GM04503 (cell line): ENCODE measurements at regions not wholly inside any gene's neighbourhood (a gene's known extent, or its start where the extent isn't known, plus 50 kb on each side); places are given as distances from the start of the nearest gene placed in this dataset.
"Not testable (repeated sequence)": the region's sequence is repeated elsewhere in the genome, so short reads cannot be mapped to it uniquely, and the experiment has no call there.

Experiments used
- DNase-seq: peaks from one replicate; pipeline ENCODE4 v3.0.0-alpha.2; 2012; ENCODE audit warnings: low read depth

DNA sequence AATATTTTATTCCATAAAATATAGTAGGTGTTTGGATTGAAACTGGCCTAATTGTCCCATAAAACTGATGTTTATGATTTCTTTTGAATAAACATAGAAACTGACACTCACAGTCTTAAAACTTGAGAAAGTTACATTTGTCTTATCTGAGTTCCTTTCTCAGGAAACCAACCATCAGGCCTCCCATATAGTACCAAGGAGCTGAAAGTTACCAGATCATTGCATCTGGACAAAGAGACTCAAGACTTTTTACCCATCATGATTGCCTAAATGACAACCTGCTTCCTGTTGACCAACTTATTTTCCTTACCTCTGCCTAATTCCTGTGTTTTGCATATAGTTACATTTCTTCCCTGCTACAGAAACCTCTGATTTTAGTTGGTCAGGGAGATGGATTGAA is 137.0 kb upstream of the XPO1 start:
- DNase-seq: no peak

DNA sequence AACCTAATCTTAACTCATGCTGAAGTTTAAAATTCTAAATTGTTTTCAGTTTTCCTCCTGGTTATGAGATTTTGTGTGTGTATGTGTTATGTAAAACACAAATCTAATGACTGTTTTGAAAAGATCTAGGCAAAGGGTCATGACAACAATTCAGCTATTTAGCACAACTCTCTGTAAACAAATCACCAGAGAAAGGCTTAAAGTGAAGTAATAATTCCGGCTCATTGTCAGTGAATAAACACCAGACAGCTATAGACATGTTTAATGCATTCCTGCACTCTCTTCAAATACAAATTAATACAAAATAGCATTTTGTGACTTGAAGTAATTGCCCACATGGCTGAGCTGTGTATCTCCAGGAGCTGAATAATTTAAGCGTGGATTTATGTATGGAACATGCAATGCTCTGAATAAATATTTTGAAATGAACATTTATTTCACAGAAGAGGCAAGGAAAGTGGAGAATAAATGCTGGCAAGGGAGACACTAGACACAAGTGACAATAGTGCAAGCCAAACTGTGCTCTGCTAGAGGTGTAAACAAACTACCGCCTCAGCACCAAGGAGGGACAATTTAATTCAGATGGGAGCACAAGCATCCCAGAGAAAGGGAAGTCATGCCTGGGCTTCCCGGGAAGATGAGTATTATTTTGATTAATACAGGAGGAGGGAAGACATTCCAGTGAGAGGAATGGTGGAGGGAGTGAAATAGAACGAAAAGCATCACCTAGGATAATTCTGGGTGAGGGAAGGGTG is 133.6 kb upstream of the XPO1 start:
- peak; percentile 7 for DNase-seq

DNA sequence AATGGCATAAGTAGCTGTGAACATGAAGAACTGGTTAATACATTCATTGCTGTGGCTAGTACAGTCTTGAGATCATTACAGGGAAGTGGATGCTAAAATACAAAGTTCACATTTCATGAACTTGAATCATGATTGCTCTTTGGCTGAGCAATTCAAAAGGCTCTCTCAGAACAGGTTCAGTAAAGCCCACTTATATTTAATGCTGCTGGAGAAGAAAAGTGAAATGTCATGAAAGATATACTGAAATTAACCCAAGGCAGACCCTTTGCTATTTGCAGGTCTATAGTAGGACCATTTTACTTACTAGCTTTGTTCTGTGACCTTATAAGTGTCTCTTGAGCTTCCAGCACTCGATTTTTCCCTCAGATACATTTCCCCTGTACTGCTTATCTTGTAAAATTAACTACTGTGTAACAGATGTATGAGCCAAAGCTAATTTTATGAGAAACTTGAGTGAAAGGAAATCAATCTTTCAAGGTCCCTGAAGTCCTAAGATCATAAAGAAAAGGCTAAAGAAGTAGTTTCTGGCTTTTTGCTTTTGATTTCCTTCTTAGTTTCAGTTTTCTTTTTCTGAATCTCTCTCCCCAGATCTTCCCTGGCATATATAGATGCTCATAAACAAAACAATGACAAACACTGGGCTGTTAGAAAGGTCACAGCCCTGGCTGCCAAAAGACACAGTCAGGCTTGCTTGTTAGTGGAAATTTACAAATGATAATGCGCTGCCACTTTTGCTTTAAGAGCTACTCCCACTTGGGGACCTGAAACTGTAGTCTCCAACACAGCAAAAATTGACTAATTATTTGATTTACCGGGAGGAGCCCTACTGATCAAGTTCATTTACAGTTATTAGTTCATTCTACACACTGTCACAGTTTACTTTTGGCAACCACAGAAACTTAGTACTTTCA is 132.7 kb upstream of the XPO1 start:
- DNase-seq: no peak

DNA sequence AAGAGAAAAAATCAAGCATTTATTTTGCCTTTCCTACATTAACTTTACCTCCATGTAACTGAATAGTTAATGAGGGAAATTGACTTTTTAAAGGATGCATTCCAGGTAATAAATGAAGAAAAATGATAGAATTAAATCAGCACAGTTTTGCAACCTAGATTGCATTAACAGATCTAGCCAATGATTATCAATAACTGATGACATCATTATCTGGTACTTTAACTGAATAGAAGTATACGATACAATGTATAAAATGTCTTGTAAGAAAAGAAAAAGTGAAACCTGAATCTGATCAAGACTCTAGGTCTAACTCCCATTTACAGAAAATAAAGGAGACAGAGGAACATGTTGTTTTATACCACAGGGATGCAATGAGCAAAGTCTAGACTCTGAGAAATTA is 126.0 kb upstream of the XPO1 start:
- DNase-seq: no peak

DNA sequence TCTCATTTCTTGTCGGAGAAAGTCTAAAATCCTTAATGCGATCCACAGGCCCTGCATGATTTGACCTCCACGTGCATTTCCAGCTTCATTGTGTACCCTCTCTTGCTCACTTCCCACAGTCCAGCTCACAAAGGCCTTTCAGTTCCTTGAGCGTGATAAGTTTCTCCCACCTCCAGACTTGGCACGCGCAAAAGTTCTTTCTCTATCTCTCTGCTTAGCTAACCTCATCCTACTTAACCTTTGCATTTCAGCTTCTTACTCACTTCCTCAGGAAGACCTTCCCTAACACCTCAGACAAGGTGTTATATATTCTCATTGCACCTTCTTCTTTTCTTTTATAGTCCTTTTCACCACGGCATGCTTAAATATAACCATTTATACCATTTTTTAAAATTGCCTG is 124.8 kb upstream of the XPO1 start:
- no peak for DNase-seq

DNA sequence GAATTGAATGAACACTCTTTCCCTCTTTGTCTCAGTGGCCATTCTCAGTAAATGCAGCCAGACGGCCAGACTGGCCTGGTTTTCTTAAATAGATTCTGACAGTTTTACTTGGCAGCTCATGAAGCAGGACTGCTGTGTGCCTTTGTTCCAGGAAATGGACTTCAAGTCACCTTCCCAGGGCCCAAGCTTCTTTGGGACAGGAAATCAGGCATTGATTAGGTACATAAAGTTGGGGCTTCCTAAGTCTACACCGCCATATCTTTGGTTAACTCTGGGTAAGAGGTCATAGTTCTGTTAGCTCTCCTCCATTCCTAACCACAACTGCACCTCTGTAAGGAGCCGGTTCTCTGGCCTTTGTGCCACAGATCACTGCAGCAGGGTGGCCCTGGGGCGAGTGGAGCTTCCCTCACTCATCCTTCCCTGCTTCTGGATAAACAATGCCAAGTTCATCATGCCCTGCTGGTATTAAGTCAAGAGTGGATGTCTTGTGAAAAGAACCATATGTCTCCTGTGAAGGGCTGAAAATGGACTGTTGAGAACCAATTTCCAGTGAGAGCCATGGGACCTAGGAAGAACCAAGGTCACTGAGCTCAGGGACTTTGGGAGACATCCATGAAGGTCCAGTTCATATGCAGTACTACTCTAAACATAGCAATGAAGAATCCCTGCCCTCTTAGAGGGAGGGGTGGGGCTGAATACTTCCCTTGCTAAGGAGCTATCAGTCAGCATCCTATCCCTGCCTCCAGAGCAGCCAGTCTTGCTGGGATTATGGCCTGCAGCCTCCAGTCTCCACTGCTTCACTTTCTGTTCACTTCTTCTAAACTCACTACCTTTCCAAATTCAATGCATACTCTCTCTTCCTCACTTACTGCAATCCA is 122.6 kb upstream of the XPO1 start:
- DNase-seq: no peak

DNA sequence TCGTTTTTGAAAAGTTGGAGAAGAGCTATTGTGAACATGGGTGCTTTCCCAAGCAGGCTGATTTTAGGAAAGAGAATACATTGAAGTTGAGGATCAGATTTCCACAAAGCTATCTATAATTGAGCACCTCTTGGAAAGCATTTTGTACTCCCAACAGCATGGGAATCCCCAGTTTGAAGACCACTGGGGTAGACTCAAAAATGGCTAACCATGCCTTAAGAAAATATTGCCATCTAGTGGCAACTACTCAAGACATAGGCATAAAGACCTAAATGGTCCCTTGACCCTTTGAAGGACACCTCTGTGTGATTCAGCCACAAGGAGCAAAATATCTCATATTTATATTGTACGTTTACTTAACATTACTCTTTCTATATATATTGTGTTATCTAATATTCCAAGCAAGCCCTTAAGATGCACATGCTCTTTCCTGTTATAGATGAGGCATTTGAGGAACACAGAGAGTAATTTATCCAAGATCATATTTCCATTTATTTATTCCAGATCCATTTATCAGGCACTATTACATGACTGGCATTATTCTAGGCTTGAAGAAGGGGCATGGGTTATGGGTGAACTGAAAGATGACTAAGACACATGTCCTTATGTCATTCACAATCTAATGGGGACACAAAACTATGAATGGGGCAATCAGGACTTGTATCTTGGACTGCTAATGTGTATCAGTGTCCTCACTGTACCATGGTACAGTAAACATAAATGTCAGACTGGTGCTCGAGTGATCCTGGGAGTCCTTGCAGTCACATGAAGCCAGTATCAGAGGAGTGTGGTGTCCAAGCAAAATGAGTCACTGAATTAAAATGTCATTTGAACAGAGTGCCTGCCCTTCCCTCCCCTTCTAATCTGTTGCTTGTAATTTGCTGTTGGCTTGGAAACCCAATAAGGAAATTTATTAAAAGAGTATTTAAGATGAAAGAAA is 121.0 kb upstream of the XPO1 start:
- no peak for DNase-seq

DNA sequence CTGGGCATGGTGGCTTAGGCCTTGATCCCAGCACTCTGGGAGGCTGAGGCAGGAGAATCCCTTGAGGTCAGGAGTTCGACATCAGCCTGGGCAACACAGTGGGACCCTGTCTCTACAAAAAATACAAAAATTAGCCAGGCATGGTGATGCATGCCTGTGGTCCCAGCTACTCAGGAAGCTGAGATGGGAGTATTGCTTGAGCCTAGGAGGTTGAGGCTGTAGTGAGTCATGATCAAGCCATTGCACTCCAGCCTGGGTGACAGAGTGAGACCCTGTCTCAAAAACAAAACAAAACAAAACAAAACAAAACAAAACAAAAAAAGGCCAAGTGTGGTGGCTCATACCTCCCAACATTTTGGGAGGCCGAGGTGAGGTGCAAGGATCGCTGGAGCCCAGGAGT is 111.8 kb upstream of the XPO1 start:
- DNase-seq: not testable (repeated sequence)

DNA sequence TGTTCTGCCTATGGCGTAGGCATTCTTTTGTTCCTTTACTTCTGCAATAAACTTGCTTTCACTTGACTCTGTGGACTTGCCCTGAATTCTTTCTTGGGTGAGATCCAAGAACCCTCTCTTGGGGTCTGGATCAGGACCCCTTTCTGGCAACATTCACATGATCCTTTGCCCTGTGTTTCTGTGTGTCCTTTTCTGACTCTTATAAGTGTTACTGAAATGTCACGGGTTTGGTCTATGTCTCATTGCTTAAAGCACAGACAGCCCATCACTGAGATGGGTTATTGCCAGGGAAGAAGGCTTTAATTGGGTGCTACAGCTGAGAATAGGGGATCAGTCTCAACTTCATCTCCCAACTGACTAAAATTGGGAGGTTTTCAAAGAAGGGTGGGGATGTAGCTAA is 110.9 kb upstream of the XPO1 start:
- no peak for DNase-seq

DNA sequence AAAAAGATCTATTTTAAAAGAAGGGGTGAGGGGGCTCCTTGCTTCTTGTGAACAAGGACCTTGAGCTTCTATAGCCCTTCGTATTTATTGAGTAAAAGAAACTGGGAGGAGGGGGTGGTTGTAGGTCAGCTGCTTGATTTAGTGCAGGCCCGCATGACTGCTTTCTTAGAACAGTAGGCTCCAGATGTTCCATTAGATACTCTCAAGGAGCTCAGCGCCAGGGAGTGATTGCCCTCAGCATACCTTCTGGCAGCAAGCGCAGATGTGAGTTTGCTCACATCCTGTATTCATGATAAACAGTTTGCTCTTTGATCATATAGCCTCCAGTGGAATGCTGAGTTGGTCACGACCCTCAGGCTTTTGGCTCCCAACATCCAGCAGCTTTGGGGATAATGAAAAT is 108.9 kb upstream of the XPO1 start:
- DNase-seq: no peak

DNA sequence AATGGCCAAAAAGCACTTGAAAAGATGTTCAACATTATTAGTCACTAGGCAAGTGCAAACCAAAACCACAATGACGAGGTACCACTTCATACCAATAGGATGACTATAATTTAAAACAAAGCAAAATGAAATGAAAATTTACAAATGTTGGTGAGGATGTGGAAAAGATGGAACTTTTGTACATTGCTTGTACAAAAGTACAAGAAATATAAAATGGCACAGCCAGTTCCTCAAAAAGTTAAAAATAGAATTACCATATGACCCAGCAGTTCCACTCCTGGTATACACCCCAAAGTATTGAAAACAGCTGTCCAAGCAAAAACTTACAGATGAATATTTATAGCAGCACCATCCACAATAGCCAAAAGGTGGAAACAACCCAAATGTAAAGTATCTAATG is 107.8 kb upstream of the XPO1 start:
- peak; percentile 68 for DNase-seq

DNA sequence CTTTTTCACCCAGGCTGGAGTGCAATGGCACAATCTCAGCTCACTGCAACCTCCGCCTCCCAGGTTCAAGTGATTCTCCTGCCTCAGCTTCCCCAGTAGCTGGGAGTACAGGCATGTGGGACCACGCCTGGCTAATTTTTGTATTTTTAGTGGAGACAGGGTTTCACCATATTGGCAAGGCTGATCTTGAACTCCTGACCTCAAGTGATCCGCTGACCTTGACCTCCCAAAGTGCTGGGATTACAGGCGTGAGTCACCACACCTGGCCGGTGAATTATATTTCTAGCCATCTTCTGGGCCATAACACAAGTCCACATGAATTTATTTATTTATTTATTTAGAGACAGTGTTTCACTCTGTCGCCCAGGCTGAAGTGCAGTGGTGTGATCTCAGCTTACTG is 105.0 kb upstream of the XPO1 start:
- not testable (repeated sequence) for DNase-seq

DNA sequence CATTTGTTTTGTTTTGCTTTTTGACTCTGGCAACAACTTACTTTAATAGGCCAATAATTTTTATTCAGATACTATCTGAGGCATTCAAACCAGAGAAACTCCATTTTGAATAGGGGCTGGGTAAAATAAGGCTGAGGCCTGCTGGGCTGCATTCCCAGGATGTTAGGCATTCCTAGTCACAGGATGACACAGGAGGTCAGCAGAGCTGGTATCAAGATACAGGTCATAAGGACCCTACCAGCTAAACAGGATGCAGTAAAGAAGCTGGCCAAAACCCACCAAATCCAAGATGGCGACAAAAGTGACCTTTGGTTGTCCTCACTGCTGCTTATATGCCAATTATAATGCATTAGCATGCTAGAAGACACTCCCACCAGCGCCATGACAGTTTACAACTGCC is 102.2 kb upstream of the XPO1 start:
- no peak for DNase-seq

DNA sequence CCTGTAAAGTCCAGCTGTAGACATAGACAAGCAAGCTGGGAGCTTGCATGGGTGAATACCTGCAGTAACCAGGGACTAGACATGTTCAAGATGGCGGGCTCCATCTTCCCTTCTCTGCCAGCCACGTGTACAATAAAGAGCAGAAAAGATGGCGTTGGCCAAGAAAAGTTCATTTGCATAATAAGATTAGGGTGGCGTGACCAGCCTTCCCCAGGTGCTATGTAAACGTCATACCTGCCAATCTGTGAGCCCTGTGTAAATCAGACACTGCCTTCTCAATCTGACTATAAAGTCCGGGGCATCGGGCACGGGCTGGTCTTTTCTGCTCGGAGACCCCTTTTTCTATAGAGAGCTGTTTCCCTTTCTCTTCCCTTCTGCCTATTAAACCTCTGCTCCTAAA is 101.6 kb upstream of the XPO1 start:
- DNase-seq: no peak

DNA sequence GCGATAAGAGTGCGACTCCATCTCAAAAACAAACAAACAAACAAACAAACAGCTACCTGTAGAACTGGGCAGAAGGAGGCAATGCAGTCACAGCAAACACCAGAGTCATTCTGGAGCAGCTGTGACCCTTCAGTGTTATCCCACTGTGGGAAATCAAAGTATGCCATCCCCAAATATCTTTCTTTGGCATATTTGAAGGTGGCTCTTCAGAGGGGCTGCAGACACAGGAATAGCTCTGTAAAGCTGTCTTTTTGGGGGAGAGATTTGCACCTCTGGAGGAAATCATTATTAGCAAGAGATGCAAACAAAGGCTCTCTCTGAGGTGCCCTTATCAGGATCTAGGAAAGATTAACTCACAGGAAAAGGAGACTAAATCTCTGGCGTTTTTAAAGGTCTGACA is 98.5 kb upstream of the XPO1 start:
- DNase-seq: no peak

DNA sequence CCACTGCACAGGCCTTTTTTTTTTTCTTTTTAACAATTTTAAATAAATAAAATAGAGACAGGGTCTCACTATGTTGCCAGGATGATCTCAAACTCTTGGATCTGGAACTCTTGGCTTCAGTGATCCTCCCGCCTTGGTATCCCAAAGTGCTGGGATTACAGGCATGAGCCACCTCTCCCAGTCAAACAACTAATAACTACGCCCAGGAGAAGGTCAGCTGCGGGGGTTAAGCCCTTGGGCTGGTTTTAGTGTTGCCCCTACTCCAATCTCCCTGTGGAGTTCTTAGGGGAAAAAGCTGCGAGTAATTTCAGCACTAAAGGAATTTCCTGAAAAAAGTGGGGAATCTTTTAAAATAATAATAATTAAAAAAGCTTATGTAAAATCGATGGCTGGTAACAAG is 96.4 kb upstream of the XPO1 start:
- DNase-seq: no peak

DNA sequence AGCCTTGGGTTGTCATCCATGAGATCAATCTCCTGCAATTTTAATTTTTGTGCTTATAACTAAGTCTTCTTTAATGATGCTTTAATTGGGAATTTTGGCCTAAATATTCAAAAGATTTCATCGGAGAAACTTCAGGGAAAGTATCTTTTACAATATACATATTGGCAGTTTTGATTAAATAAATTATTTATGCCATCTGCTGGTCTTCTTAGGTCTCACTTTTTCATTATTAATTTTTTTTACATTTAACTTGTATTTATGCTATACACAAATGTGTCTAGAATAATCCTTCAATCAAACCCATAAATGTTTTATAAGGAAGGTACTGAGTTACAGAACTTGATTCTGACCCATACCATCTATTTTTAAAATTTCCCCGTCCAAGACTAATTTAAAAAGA is 95.1 kb upstream of the XPO1 start:
- no peak for DNase-seq

DNA sequence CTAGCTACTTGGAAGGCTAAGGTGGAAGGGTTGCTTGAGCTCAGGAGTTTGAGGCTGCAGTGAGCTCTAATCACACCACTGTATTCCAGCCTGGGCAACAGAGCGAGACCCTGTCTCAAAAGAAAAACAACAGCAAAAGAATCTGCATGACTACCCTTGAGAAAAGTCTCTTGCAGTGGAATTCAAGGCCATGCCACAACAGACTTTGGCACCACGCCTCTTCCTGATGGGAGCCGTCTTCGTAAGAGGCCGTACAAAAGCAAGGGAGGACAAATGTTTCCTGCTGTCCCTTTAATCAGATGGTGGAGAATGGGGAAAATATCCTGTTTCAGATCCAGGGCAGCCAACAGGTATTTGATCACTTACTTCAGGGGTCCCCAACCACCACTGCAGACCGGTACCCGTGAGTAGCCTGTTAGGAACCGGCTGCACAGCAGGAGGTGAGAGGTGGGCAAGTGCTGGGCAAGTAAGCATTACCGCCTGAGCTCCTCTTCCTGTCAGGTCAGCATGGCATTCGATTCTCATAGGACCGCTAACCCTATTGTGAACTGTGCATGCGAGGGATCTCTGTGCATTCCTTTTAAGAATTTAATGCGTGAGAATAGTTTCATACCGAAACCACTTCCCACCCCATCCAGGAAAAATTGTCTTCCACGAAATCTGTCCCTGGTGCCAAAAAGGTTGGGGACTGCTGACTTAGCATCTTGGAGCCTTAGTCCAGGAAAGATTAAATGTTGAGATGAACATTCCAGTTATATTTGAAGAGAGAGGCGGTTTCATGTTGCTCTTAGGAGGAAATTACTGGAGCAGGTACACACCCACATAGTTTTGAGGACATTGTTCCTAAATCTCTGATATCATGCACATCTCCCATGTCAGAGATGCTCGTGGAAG is 94.4 kb upstream of the XPO1 start:
- no peak for DNase-seq

DNA sequence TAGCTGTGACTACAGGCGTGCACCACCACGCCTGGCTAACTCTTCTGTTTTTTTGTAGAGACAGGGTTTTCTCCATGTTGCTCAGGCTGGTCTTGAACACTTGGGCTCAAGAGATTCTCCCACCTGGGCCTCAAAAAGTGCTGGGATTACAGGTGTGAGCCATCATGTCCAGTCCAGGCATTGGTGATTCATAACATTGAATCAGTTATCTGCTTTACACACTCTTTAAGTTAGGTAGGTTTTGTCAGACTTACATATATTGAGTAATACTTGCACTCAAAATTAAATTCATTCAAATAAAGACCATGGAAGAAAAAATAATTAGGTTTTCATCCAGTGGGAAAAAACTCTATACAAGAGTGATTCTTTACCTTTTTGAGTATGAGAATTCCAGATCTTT is 93.2 kb upstream of the XPO1 start:
- no peak for DNase-seq

DNA sequence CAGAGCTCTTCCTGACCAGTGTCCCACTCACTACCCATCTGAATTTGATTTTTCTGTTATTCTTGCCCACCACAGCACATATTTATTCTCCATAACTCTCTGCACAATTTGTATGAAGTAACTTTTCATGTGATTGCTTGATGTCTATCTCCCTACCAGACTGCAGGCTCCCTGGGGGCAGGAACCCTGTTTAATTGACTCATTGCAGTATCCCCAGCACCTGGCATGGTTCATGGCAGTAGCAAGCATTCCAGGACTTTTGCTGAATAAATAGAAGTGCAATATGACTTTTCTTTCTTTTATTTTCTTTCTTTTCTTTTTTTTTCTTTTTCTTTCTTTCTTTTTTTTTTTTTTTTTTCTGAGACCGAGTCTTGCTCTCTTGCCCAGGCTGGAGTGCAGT is 88.7 kb upstream of the XPO1 start:
- DNase-seq: no peak
